Ectodermal cell (in vitro differentiated cells): ENCODE measurements at regions not wholly inside any gene's neighbourhood (a gene's known extent, or its start where the extent isn't known, plus 50 kb on each side); places are given as distances from the start of the nearest gene placed in this dataset.

ENCODE experiments used
- H3K27ac ChIP-seq: 2 replicates; pipeline ENCODE4 v1.7.0; 2013; ENCODE audit warnings: mild to moderate bottlenecking, low read depth, low read length; ENCODE audit not compliant: insufficient read depth, poor library complexity, severe bottlenecking
- H3K27me3 ChIP-seq: 2 replicates; pipeline ENCODE4 v1.7.0; 2013; ENCODE audit warnings: mild to moderate bottlenecking, low read length; ENCODE audit not compliant: insufficient read depth, control insufficient read depth, poor library complexity, severe bottlenecking
- H3K36me3 ChIP-seq: one replicate; pipeline ENCODE4 v1.7.0; 2013; ENCODE audit warnings: low read length; ENCODE audit not compliant: control insufficient read depth, insufficient read depth
- H3K4me1 ChIP-seq: one replicate; pipeline ENCODE4 v1.7.0; 2013; ENCODE audit warnings: low read length; ENCODE audit not compliant: control insufficient read depth, insufficient read depth
- H3K4me3 ChIP-seq: 2 replicates; pipeline ENCODE4 v1.7.0; 2013; ENCODE audit warnings: low read depth, low read length, control low read depth; ENCODE audit not compliant: insufficient read depth
- H3K9me3 ChIP-seq: 2 replicates; pipeline ENCODE4 v1.7.0; 2013; ENCODE audit warnings: mild to moderate bottlenecking, low read length, moderate library complexity; ENCODE audit not compliant: control insufficient read depth
- WGBS, 2 experiments: methylation state at CpG; one replicate each; pipeline ENCODE4 v1.1.7; 2013; ENCODE audit warnings: missing lambda C conversion rate in 2 of 2; 5-methylcytosine and 5-hydroxymethylcytosine counted together

GRCh38 chr5:130270786-130271185 is 366.5 kb downstream of the CHSY3 start:
- Histone ChIP-seq H3K27ac (no peak overlapping the region), H3K4me3 (no peak overlapping the region), H3K36me3 (no peaks in the 10 kb centered on the region), H3K27me3 (no peaks in the 10 kb centered on the region), H3K4me1 (no peaks in the 10 kb centered on the region), H3K9me3 (no peaks in the 10 kb centered on the region)

DNA sequence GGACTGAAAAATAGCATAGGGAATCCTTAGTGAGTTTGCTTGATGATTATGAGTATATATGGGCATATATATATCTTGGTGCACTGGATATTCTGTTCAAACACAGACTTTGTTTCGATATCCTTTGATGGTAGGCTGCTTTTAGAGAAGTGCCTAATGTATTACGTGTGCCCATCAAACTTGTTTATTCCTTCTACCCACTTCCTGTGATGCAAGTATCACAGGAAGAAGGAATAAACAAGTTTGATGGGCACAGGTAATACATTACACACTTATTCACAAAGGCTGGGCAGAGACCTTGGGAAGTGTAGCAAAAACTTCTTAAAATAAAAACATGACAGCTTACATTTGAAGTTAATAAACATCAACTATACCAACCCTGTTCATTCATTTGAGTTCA is 364.2 kb downstream of the CHSY3 start:
- H3K36me3 ChIP-seq, result no peaks in the 10 kb centered on the region

DNA sequence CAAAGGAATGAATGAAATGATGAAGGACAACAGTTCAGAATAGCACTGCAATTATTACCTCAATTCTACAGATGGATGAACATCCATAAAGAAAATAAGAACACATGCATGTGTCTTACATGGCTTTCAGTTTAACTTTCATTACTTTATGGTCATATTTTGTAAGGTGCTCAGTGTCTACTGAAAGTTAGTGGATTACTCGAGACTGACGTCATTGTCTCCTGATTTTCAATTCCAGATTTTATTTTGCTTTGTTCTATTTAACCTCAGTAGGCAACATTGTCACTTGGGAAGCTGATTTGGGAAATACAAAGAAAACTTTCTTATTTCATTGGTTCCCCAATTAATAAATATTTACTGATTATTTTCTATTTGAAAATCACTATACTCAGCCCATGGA is 363.7 kb downstream of the CHSY3 start:
- WGBS, 2 experiments, result 87 to 100% methylated on average over 2 of the region's 2 CpGs
- H3K4me3 ChIP-seq, result no peak overlapping the region
- no peaks in the 10 kb centered on the region for H3K4me1 ChIP-seq
- H3K9me3 ChIP-seq, result no peaks in the 10 kb centered on the region
- H3K27ac ChIP-seq, result no peak overlapping the region
- H3K36me3 ChIP-seq, result no peaks in the 10 kb centered on the region
- no peaks in the 10 kb centered on the region for H3K27me3 ChIP-seq

More for the DNA sequence above, 364.2 kb downstream of the CHSY3 start:
- Histone ChIP-seq H3K9me3 (no peaks in the 10 kb centered on the region), H3K27me3 (no peaks in the 10 kb centered on the region), H3K27ac (no peak overlapping the region), H3K4me3 (no peak overlapping the region), H3K4me1 (no peaks in the 10 kb centered on the region)
- 94 to 100% methylated on average over 2 of the region's 2 CpGs for WGBS, 2 experiments

- Histone ChIP-seq H3K4me3 (no peak overlapping the region), H3K36me3 (no peaks in the 10 kb centered on the region), H3K9me3 (peaks cover 2% of the 10 kb centered on the region), H3K27me3 (no peaks in the 10 kb centered on the region), H3K4me1 (no peaks in the 10 kb centered on the region), H3K27ac (no peak overlapping the region)
- 100% methylated on average over 2 of the region's 2 CpGs for WGBS, 2 experiments
These were observed 356.2 kb downstream of the CHSY3 start for GRCh38 chr5:130260481-130260880.

DNA sequence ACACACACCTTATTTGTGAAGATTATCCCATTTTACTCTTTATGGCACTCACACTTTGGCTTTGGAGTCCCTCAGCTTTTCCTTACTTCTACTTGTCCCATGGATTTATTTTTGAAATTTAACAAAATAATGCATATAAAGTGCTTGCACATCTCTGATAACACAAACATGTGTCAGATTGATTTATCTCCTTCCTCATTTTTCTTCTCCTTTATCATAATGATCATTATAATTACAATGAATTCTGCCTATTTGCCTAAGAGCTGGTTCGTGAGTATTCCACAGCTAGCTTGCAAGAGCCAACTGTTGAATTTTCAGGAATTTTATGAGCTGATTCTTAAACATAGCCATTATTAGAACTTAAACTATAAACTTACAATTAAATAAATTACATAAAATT is 347.7 kb downstream of the CHSY3 start:
- Histone ChIP-seq H3K4me1 (no peaks in the 10 kb centered on the region), H3K27ac (no peak overlapping the region), H3K9me3 (peaks cover 4% of the 10 kb centered on the region), H3K4me3 (no peak overlapping the region), H3K36me3 (no peaks in the 10 kb centered on the region), H3K27me3 (no peaks in the 10 kb centered on the region)
- WGBS, 2 experiments, result 100% methylated on average over 1 of the region's 1 CpG; no CpG with 5 or more reads in 1 of the 2 experiments

DNA sequence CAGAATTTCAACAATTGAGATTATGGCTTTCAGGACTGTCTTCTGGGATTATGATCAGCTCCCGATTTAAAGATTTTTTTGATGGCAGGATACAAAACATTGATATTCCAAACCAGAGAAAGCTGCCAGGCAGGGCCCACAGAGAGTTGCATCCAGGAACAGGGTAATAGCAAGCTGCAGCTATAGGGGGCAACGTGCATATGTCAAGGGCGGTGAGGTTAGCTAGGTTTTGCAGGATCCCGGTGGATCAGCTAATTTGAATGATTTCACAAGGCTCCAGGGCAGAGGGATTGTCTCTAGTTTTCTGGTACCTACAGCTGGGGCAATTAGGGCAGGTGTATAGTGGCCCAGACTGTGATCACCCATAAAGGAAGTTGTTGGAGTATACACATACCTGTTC is 339.4 kb downstream of the CHSY3 start:
- Histone ChIP-seq H3K9me3 (no peaks in the 10 kb centered on the region), H3K36me3 (no peaks in the 10 kb centered on the region), H3K4me3 (no peak overlapping the region), H3K27me3 (no peaks in the 10 kb centered on the region), H3K4me1 (no peaks in the 10 kb centered on the region), H3K27ac (no peak overlapping the region)
- 67 to 79% methylated on average over 4 of the region's 4 CpGs for WGBS, 2 experiments

GRCh38 chr5:130237721-130238120 is 333.5 kb downstream of the CHSY3 start:
- H3K27me3 ChIP-seq, result no peaks in the 10 kb centered on the region
- H3K4me3 ChIP-seq, result no peak overlapping the region
- H3K9me3 ChIP-seq, result no peaks in the 10 kb centered on the region
- H3K36me3 ChIP-seq, result no peaks in the 10 kb centered on the region
- H3K4me1 ChIP-seq, result no peaks in the 10 kb centered on the region
- no peak overlapping the region for H3K27ac ChIP-seq
- 60 to 100% methylated on average over 1 of the region's 3 CpGs for WGBS, 2 experiments
